ENCODE measurements at regions not wholly inside any gene's neighbourhood (a gene's known extent, or its start where the extent isn't known, plus 50 kb on each side); places are given as distances from the start of the nearest gene placed in this dataset.

- DNase-seq: no peak
- Histone ChIP-seq H3K4me3 (ENCODE audit: low read length) (no peak overlapping the region), H3K4me1 (ENCODE audit: low read length) (no peaks in the 10 kb centered on the region), H3K9ac (ENCODE audit: low read length) (no peak overlapping the region), H3K27ac (ENCODE audit: low read length) (no peak overlapping the region), H4K20me1 (ENCODE audit: insufficient read depth, low read length) (no peaks in the 10 kb centered on the region), H3K4me2 (ENCODE audit: low read depth, low read length) (no peak overlapping the region), H3K79me2 (ENCODE audit: low read length) (no peaks in the 10 kb centered on the region), H3K9me3 (replicated peaks; ENCODE audit: insufficient read depth, low read length) (no peaks in the 10 kb centered on the region), H3K9me2 (replicated peaks; ENCODE audit: insufficient read depth, low read length) (no peaks in the 10 kb centered on the region), H3F3A (ENCODE audit: insufficient read depth, low read length) (no peaks in the 10 kb centered on the region), H3K36me3 (replicated peaks; ENCODE audit: insufficient read depth, low read length) (no peaks in the 10 kb centered on the region), H2AFZ (ENCODE audit: low read length) (no peak overlapping the region), H3K27me3 (replicated peaks; ENCODE audit: insufficient read depth, low read length) (peaks cover 38% of the 10 kb centered on the region)
- no peak for TF ChIP-seq EZH2phosphoT487 (IDR thresholded peaks at IDR 0.05; ENCODE audit: low read length)
- TF ChIP-seq EZH2 (optimal IDR thresholded peaks at IDR 0.05; ENCODE audit: low read depth, low read length): no peak
- TF ChIP-seq, protein P1, sequence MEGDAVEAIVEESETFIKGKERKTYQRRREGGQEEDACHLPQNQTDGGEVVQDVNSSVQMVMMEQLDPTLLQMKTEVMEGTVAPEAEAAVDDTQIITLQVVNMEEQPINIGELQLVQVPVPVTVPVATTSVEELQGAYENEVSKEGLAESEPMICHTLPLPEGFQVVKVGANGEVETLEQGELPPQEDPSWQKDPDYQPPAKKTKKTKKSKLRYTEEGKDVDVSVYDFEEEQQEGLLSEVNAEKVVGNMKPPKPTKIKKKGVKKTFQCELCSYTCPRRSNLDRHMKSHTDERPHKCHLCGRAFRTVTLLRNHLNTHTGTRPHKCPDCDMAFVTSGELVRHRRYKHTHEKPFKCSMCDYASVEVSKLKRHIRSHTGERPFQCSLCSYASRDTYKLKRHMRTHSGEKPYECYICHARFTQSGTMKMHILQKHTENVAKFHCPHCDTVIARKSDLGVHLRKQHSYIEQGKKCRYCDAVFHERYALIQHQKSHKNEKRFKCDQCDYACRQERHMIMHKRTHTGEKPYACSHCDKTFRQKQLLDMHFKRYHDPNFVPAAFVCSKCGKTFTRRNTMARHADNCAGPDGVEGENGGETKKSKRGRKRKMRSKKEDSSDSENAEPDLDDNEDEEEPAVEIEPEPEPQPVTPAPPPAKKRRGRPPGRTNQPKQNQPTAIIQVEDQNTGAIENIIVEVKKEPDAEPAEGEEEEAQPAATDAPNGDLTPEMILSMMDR (IDR thresholded peaks at IDR 0.05; ENCODE audit: low read length): no peak
Observed at GRCh38 chr14:101489092-101489760, 72.1 kb upstream of the DIO3 start.

GRCh38 chr14:101490771-101491170, 70.5 kb upstream of the DIO3 start:
- Histone ChIP-seq H3K36me3 (replicated peaks; ENCODE audit: insufficient read depth, low read length) (no peaks in the 10 kb centered on the region), H3K4me2 (ENCODE audit: low read depth, low read length) (no peak overlapping the region), H3K4me1 (ENCODE audit: low read length) (no peaks in the 10 kb centered on the region), H3K9me2 (replicated peaks; ENCODE audit: insufficient read depth, low read length) (no peaks in the 10 kb centered on the region), H3F3A (ENCODE audit: insufficient read depth, low read length) (no peaks in the 10 kb centered on the region), H3K9me3 (replicated peaks; ENCODE audit: insufficient read depth, low read length) (no peaks in the 10 kb centered on the region), H3K27me3 (replicated peaks; ENCODE audit: insufficient read depth, low read length) (peaks cover 40% of the 10 kb centered on the region), H4K20me1 (ENCODE audit: insufficient read depth, low read length) (no peaks in the 10 kb centered on the region), H2AFZ (ENCODE audit: low read length) (no peak overlapping the region), H3K27ac (ENCODE audit: low read length) (no peak overlapping the region), H3K79me2 (ENCODE audit: low read length) (no peaks in the 10 kb centered on the region), H3K9ac (ENCODE audit: low read length) (no peak overlapping the region), H3K4me3 (ENCODE audit: low read length) (no peak overlapping the region)
- TF ChIP-seq, protein P1 (IDR thresholded peaks at IDR 0.05; ENCODE audit: low read length): no peak
- TF ChIP-seq EZH2 (optimal IDR thresholded peaks at IDR 0.05; ENCODE audit: low read depth, low read length): no peak
- TF ChIP-seq EZH2phosphoT487 (IDR thresholded peaks at IDR 0.05; ENCODE audit: low read length): no peak
- DNase-seq: no peak

DNA sequence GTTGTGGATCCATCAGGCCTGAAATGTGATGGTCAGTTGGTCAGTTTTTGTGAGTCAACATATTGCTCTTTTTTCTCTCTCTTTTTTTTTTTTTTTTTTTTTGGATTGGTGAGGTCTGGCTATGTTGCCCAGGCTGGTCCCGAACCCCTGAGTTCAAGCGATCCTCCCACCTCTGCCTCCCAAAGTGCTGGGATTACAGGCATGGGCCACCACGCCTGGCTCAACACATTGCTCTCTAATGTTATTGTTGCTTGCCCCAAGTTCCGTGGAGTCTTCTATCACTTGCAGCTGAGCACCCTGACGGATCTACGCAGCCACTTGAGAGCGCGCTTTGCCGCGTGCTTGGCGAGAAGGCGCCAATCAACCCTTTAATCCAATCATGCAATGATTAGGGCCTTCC, 69.5 kb upstream of the DIO3 start:
- no peaks in the 10 kb centered on the region for H3F3A ChIP-seq (ENCODE audit: insufficient read depth, low read length)
- TF ChIP-seq, protein P1 (IDR thresholded peaks at IDR 0.05; ENCODE audit: low read length): no peak
- TF ChIP-seq EZH2 (optimal IDR thresholded peaks at IDR 0.05; ENCODE audit: low read depth, low read length) (no peak), EZH2phosphoT487 (IDR thresholded peaks at IDR 0.05; ENCODE audit: low read length) (no peak)
- no peaks in the 10 kb centered on the region for H3K9me3 ChIP-seq (replicated peaks; ENCODE audit: insufficient read depth, low read length)
- H3K27ac ChIP-seq (ENCODE audit: low read length): no peak overlapping the region
- H3K27me3 ChIP-seq (replicated peaks; ENCODE audit: insufficient read depth, low read length): peaks cover 43% of the 10 kb centered on the region
- H3K4me3 ChIP-seq (ENCODE audit: low read length): no peak overlapping the region
- H3K9ac ChIP-seq (ENCODE audit: low read length): no peak overlapping the region
- H3K9me2 ChIP-seq (replicated peaks; ENCODE audit: insufficient read depth, low read length): no peaks in the 10 kb centered on the region
- H3K79me2 ChIP-seq (ENCODE audit: low read length): no peaks in the 10 kb centered on the region
- no peaks in the 10 kb centered on the region for H3K36me3 ChIP-seq (replicated peaks; ENCODE audit: insufficient read depth, low read length)
- H3K4me1 ChIP-seq (ENCODE audit: low read length): no peaks in the 10 kb centered on the region
- H3K4me2 ChIP-seq (ENCODE audit: low read depth, low read length): no peak overlapping the region
- no peaks in the 10 kb centered on the region for H4K20me1 ChIP-seq (ENCODE audit: insufficient read depth, low read length)
- DNase-seq: no peak
- H2AFZ ChIP-seq (ENCODE audit: low read length): no peak overlapping the region

All from MM.1S (cell line).